ENCODE measurements at regions not wholly inside any gene's neighbourhood (a gene's known extent, or its start where the extent isn't known, plus 50 kb on each side); places are given as distances from the start of the nearest gene placed in this dataset.
A peak's percentile ranks its signal among the peaks of the same experiment; 100 is the strongest.

GRCh38 chr20:24778585-24779031, 170.5 kb upstream of the CST7 start:
- Histone ChIP-seq H3K9me3 (no peaks in the 10 kb centered on the region), H3K27me3 (ENCODE audit: insufficient read depth in 3 of 3, low read length in 2 of 3) (peaks cover 0 to 36% (median 3%) of the 10 kb centered on the region in 3 donors), H3K36me3 (ENCODE audit: insufficient read depth in 1 of 2, low read depth in 1 of 2) (no peaks in the 10 kb centered on the region), H3K27ac (no peak overlapping the region), H3K4me1 (no peaks in the 10 kb centered on the region), H3K4me3 (no peak overlapping the region)
- DNase-seq (peak in 1 of 2 donors; percentile 34), ATAC-seq (no peak)
- intact Hi-C loops (cut with DNase I) = no loop called here
- WGBS, 3 donors = 17 to 26% (median 21%) methylated on average over 14 of the region's 14 CpGs
- TF ChIP-seq CTCF (IDR thresholded peaks at IDR 0.05) = no peak

- no peak for TF ChIP-seq CTCF (IDR thresholded peaks at IDR 0.05)
- no peaks in the 10 kb centered on the region for H3K36me3 ChIP-seq (ENCODE audit: insufficient read depth in 1 of 2, low read depth in 1 of 2)
- intact Hi-C loops (cut with DNase I) = no loop called here
- no peaks in the 10 kb centered on the region for H3K4me1 ChIP-seq
- ATAC-seq = no peak
- DNase-seq = no peak
- peaks cover 0 to 36% (median 3%) of the 10 kb centered on the region in 3 donors for H3K27me3 ChIP-seq (ENCODE audit: insufficient read depth in 3 of 3, low read length in 2 of 3)
- WGBS, 3 donors = 21 to 34% (median 25%) methylated on average over 6 of the region's 6 CpGs
- no peak overlapping the region for H3K4me3 ChIP-seq
- H3K9me3 ChIP-seq = no peaks in the 10 kb centered on the region
- H3K27ac ChIP-seq = no peak overlapping the region
Observed at GRCh38 chr20:24779131-24779530, 169.9 kb upstream of the CST7 start.

- H3K4me1 ChIP-seq = no peaks in the 10 kb centered on the region
- intact Hi-C loops (cut with DNase I) = no loop called here
- no peaks in the 10 kb centered on the region for H3K36me3 ChIP-seq (ENCODE audit: insufficient read depth in 1 of 2, low read depth in 1 of 2)
- no peaks in the 10 kb centered on the region for H3K9me3 ChIP-seq
- DNase-seq (peak in 1 of 2 donors; percentile 26), ATAC-seq (no peak)
- no peak overlapping the region for H3K4me3 ChIP-seq
- no peak overlapping the region for H3K27ac ChIP-seq
- 86 to 94% (median 91%) methylated on average over 4 of the region's 4 CpGs for WGBS, 3 donors
- no peak for TF ChIP-seq CTCF (IDR thresholded peaks at IDR 0.05)
- H3K27me3 ChIP-seq (ENCODE audit: insufficient read depth in 3 of 3, low read length in 2 of 3) = peaks cover 0 to 36% (median 3%) of the 10 kb centered on the region in 3 donors
Observed at GRCh38 chr20:24779946-24780345, 169.1 kb upstream of the CST7 start.

GRCh38 chr20:24780674-24781417, 168.2 kb upstream of the CST7 start:
- 45 to 59% (median 46%) methylated on average over 9 to 11 of the region's 11 CpGs for WGBS, 3 donors
- Histone ChIP-seq H3K36me3 (ENCODE audit: insufficient read depth in 1 of 2, low read depth in 1 of 2) (no peaks in the 10 kb centered on the region), H3K4me3 (no peak overlapping the region), H3K27me3 (ENCODE audit: insufficient read depth in 3 of 3, low read length in 2 of 3) (peaks cover 0 to 36% (median 3%) of the 10 kb centered on the region in 3 donors), H3K27ac (no peak overlapping the region), H3K4me1 (no peaks in the 10 kb centered on the region), H3K9me3 (no peaks in the 10 kb centered on the region)
- intact Hi-C loops (cut with DNase I) = no loop called here
- ATAC-seq (no peak), DNase-seq (peak in 1 of 2 donors; percentile 15)
- TF ChIP-seq CTCF (IDR thresholded peaks at IDR 0.05) = no peak
